ENCODE measurements at regions not wholly inside any gene's neighbourhood (a gene's known extent, or its start where the extent isn't known, plus 50 kb on each side); places are given as distances from the start of the nearest gene placed in this dataset.

DNA sequence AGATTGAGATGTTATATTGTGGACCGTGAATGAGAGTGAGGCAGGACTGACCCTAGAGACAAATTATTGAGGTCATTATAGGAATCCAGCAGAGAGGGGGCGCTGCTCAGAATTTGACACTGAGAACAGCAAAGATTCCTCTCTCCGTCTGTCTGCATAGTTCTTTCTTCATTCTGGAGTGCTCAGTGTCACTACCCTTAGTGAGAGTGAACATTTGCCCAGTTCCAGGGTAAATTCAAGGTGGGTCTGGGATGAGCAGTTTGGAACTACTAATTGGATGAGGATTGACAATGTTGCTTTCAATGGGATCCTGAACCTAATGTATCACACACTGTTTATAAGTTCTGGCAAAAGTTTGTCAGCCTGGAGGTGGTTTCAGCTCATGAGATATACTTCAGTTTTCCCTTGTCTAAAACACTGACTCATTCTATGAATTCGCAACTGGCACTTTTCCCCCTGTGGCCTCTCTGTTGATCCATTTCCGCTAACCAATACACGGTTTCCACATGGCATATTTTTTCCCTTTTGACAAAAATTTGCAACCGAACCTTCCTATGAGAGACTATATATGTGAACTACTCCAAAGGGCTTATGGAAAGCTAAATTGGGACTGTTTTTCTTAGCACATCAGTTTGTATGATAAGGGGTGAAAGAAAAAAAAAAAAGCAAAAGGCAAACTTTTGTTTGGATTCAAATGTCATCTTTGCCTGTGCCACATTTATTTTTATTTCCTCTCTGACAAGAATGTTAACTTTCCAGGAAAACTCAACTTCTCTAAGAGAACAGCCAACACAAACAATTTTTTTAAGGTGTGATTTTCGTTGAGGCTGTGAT is 1240.7 kb upstream of the WWC1 start:
- no peak overlapping the region for H3K27ac ChIP-seq (ENCODE audit: low read depth in 1 of 2, low read length in 2 of 2)
- ATAC-seq (ENCODE audit: low FRiP score) = no peak

DNA sequence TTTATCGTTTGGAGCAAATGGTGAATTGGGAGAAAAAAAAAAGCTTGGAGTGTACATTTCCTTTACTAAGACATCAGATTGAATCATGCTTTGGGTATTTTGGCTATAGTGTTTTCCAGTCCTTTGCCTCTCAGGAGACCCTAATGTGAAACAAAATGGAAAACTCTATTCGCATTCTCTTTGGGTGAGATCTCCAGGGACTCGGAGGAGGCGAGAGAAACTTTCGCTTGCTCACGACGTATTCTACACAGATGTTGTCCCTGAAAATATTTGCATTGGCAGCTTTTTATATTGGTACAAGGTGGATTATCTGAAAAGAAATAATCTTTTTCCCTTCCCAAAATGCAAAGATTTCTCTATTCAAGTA is 1240.1 kb upstream of the WWC1 start:
- no peaks in the 10 kb centered on the region for H3K36me3 ChIP-seq (ENCODE audit: control insufficient read depth in 1 of 2, insufficient read depth in 2 of 2, low read length in 1 of 2)
- H3K4me3 ChIP-seq (ENCODE audit: low read length in 2 of 2) = no peak overlapping the region
- no peaks in the 10 kb centered on the region for H3K4me1 ChIP-seq (ENCODE audit: control insufficient read depth in 1 of 2, insufficient read depth in 2 of 2, low read length in 2 of 2)
- intact Hi-C loops (cut with DNase I) = no loop called here
- no peaks in the 10 kb centered on the region for H3K9me3 ChIP-seq (ENCODE audit: control insufficient read depth, low read length)
- no peak for ATAC-seq (ENCODE audit: low FRiP score)
- no peak overlapping the region for H3K27ac ChIP-seq (ENCODE audit: low read depth in 1 of 2, low read length in 2 of 2)
- DNase-seq = no peak
- no peaks in the 10 kb centered on the region for H3K27me3 ChIP-seq (ENCODE audit: control insufficient read depth in 1 of 2, insufficient read depth in 2 of 2, low read length in 1 of 2)
- 4 to 5% methylated on average over 7 of the region's 7 CpGs for WGBS, 2 donors

More for the DNA sequence above, 1240.7 kb upstream of the WWC1 start:
- DNase-seq = no peak
- Histone ChIP-seq H3K27me3 (ENCODE audit: control insufficient read depth in 1 of 2, insufficient read depth in 2 of 2, low read length in 1 of 2) (no peaks in the 10 kb centered on the region), H3K4me1 (ENCODE audit: control insufficient read depth in 1 of 2, insufficient read depth in 2 of 2, low read length in 2 of 2) (no peaks in the 10 kb centered on the region), H3K36me3 (ENCODE audit: control insufficient read depth in 1 of 2, insufficient read depth in 2 of 2, low read length in 1 of 2) (no peaks in the 10 kb centered on the region), H3K9me3 (ENCODE audit: control insufficient read depth, low read length) (no peaks in the 10 kb centered on the region), H3K4me3 (ENCODE audit: low read length in 2 of 2) (no peak overlapping the region)
- intact Hi-C loops (cut with DNase I) = no loop called here
- WGBS, 2 donors = 24% methylated on average over 8 of the region's 8 CpGs

DNA sequence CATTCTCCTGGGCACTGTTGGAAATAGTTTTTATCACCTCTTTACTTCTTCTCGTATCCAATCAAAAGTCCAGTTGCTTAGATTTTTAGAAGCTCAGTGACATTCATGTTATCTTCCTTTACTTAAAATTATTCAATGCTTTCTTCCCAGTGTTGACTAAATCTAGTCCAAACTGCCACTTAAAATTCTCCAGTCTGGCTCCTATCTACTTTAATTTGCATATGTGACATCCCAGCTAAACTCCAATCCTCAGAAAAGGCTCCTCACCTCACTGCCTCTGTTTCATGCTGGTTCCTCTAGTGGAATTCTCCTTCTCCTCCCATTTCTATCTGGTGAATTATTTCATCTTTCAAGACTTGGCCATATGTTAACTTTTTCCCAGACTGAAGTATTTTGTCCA is 1238.7 kb upstream of the WWC1 start:
- DNase-seq (no peak), ATAC-seq (ENCODE audit: low FRiP score) (no peak)
- Histone ChIP-seq H3K27ac (ENCODE audit: low read depth in 1 of 2, low read length in 2 of 2) (no peak overlapping the region), H3K27me3 (ENCODE audit: control insufficient read depth in 1 of 2, insufficient read depth in 2 of 2, low read length in 1 of 2) (no peaks in the 10 kb centered on the region), H3K4me1 (ENCODE audit: control insufficient read depth in 1 of 2, insufficient read depth in 2 of 2, low read length in 2 of 2) (no peaks in the 10 kb centered on the region), H3K4me3 (ENCODE audit: low read length in 2 of 2) (no peak overlapping the region), H3K36me3 (ENCODE audit: control insufficient read depth in 1 of 2, insufficient read depth in 2 of 2, low read length in 1 of 2) (no peaks in the 10 kb centered on the region), H3K9me3 (ENCODE audit: control insufficient read depth, low read length) (no peaks in the 10 kb centered on the region)
- 62 to 67% methylated on average over 1 of the region's 1 CpG for WGBS, 2 donors
- intact Hi-C loops (cut with DNase I) = no loop called here

DNA sequence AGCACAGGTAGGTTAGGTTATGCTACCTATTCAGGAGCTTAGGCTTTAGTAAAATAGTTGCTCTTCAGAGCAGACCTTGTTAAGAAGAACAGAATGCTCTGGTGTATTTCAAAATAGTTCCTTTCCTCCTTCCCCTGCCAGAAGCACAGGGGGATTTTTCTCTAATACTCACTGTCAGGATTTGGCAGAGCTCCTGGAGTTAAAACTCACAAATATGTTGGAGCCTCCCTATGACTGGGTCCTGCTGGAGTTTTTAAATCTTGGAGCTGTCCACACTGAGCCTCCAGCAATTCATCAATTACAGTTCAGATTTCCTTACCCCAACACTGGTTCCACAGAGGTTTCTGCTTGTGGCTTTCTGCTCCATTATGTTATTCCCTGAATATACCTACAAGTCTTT is 1233.8 kb upstream of the WWC1 start:
- ATAC-seq (ENCODE audit: low FRiP score) = no peak
- no peaks in the 10 kb centered on the region for H3K27me3 ChIP-seq (ENCODE audit: control insufficient read depth in 1 of 2, insufficient read depth in 2 of 2, low read length in 1 of 2)
- H3K27ac ChIP-seq (ENCODE audit: low read depth in 1 of 2, low read length in 2 of 2) = no peak overlapping the region
- DNase-seq = no peak
- intact Hi-C loops (cut with DNase I) = no loop called here
- no peaks in the 10 kb centered on the region for H3K4me1 ChIP-seq (ENCODE audit: control insufficient read depth in 1 of 2, insufficient read depth in 2 of 2, low read length in 2 of 2)
- H3K9me3 ChIP-seq (ENCODE audit: control insufficient read depth, low read length) = no peaks in the 10 kb centered on the region
- H3K36me3 ChIP-seq (ENCODE audit: control insufficient read depth in 1 of 2, insufficient read depth in 2 of 2, low read length in 1 of 2) = no peaks in the 10 kb centered on the region
- H3K4me3 ChIP-seq (ENCODE audit: low read length in 2 of 2) = no peak overlapping the region

DNA sequence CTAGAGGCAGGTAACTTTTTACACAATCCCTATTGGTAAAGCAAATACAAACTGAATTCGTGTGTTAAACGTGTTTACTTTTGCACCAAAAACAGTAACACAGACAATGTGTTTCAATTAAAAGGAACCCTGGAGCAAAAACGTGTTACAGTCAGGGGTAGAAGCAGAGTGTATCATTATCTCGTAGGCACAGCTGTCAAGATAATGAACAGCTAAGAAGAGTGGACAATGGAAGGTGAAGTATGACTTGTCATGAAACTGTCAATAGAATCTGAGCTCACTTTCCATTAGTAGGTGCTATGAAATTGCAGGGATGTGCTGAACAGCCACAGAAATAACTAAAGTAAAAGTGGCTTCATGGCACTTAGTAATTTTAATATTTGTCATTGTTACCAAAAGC is 1229.8 kb upstream of the WWC1 start:
- H3K27me3 ChIP-seq (ENCODE audit: control insufficient read depth in 1 of 2, insufficient read depth in 2 of 2, low read length in 1 of 2) = no peaks in the 10 kb centered on the region
- no peaks in the 10 kb centered on the region for H3K36me3 ChIP-seq (ENCODE audit: control insufficient read depth in 1 of 2, insufficient read depth in 2 of 2, low read length in 1 of 2)
- H3K9me3 ChIP-seq (ENCODE audit: control insufficient read depth, low read length) = no peaks in the 10 kb centered on the region
- WGBS, 2 donors = 29 to 34% methylated on average over 4 of the region's 4 CpGs
- no peak overlapping the region for H3K27ac ChIP-seq (ENCODE audit: low read depth in 1 of 2, low read length in 2 of 2)
- no peaks in the 10 kb centered on the region for H3K4me1 ChIP-seq (ENCODE audit: control insufficient read depth in 1 of 2, insufficient read depth in 2 of 2, low read length in 2 of 2)
- no peak overlapping the region for H3K4me3 ChIP-seq (ENCODE audit: low read length in 2 of 2)
- no peak for ATAC-seq (ENCODE audit: low FRiP score)
- intact Hi-C loops (cut with DNase I) = no loop called here
- no peak for DNase-seq

DNA sequence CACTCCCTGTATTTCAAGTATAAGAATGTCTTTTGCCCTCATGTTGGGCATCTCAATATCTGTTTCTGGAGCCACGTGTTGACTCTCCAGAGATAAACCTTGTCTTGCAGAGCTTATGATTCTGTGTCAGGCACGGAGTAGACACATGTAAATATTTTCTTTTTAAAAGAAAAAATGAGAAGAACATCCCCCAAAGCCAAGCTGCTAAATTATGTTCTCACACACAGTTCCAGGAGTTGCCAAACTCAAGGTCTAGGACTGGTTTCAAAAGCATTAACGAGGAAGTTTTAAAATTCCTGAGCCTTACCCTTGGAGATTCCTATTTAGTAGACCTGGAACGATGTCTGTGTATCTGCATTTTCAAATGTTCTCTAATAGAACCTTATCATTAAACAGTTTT is 1228.3 kb upstream of the WWC1 start:
- DNase-seq = no peak
- no peaks in the 10 kb centered on the region for H3K36me3 ChIP-seq (ENCODE audit: control insufficient read depth in 1 of 2, insufficient read depth in 2 of 2, low read length in 1 of 2)

DNA sequence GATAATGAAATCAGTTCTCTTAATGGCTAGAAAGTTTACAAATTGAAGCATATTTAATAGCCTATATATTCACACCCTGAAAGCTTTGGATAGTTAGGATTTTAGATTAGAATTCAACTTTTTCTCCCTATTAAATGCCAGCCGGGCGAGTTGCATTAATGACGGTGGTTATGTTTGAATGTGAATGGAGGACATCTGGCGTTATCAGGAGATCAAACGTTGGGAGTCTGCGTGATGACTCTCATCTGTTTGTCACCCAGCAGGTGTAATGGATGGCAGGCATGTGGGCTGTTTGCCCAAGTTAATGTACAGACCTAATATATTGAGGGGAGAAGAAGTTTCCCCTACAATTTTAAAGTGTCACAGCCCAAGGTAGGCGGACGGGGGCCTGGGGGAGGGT is 1227.7 kb upstream of the WWC1 start:
- Histone ChIP-seq H3K36me3 (ENCODE audit: control insufficient read depth in 1 of 2, insufficient read depth in 2 of 2, low read length in 1 of 2) (no peaks in the 10 kb centered on the region), H3K27me3 (ENCODE audit: control insufficient read depth in 1 of 2, insufficient read depth in 2 of 2, low read length in 1 of 2) (peaks cover 0 to 2% of the 10 kb centered on the region in 2 donors), H3K9me3 (ENCODE audit: control insufficient read depth, low read length) (no peaks in the 10 kb centered on the region), H3K27ac (ENCODE audit: low read depth in 1 of 2, low read length in 2 of 2) (no peak overlapping the region), H3K4me1 (ENCODE audit: control insufficient read depth in 1 of 2, insufficient read depth in 2 of 2, low read length in 2 of 2) (no peaks in the 10 kb centered on the region), H3K4me3 (ENCODE audit: low read length in 2 of 2) (no peak overlapping the region)
- 60 to 69% methylated on average over 8 of the region's 8 CpGs for WGBS, 2 donors
- intact Hi-C loops (cut with DNase I) = no loop called here
- ATAC-seq (ENCODE audit: low FRiP score) (no peak), DNase-seq (no peak)

More for the DNA sequence above, 1228.3 kb upstream of the WWC1 start:
- intact Hi-C loops (cut with DNase I) = no loop called here
- no peak overlapping the region for H3K27ac ChIP-seq (ENCODE audit: low read depth in 1 of 2, low read length in 2 of 2)
- no peak overlapping the region for H3K4me3 ChIP-seq (ENCODE audit: low read length in 2 of 2)
- no peak for ATAC-seq (ENCODE audit: low FRiP score)
- H3K4me1 ChIP-seq (ENCODE audit: control insufficient read depth in 1 of 2, insufficient read depth in 2 of 2, low read length in 2 of 2) = no peaks in the 10 kb centered on the region
- H3K27me3 ChIP-seq (ENCODE audit: control insufficient read depth in 1 of 2, insufficient read depth in 2 of 2, low read length in 1 of 2) = peaks cover 0 to 1% of the 10 kb centered on the region in 2 donors
- 46 to 52% methylated on average over 4 of the region's 4 CpGs for WGBS, 2 donors
- no peaks in the 10 kb centered on the region for H3K9me3 ChIP-seq (ENCODE audit: control insufficient read depth, low read length)

DNA sequence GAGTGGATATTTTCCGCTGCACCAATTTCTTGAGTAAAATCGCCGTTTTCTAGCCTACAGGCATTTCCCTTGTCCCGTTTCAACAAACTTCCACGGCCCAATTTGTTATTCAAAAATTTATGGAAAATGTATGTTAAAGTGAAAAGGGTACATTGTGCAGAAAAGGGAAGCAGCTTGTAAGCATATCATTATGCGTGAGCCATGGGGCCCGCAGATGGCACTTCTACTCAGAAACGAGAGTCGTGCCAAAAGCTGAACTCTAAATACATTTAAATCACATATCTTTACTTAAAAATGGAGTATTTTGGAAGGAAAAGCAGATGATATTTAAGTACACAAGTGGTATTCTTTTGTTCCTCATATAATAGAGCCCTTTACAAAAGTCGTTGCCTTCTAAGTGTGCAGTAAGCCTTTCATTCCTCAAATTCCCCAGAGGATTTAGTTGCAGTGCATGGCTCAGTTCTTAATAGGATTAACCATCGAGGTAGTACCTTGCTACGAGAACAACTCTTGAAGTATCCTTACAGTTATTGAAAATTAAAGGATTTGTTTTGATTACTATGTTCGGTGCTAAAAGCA is 1227.2 kb upstream of the WWC1 start:
- Histone ChIP-seq H3K9me3 (ENCODE audit: control insufficient read depth, low read length) (no peaks in the 10 kb centered on the region), H3K27ac (ENCODE audit: low read depth in 1 of 2, low read length in 2 of 2) (no peak overlapping the region), H3K4me1 (ENCODE audit: control insufficient read depth in 1 of 2, insufficient read depth in 2 of 2, low read length in 2 of 2) (no peaks in the 10 kb centered on the region), H3K4me3 (ENCODE audit: low read length in 2 of 2) (no peak overlapping the region), H3K36me3 (ENCODE audit: control insufficient read depth in 1 of 2, insufficient read depth in 2 of 2, low read length in 1 of 2) (no peaks in the 10 kb centered on the region), H3K27me3 (ENCODE audit: control insufficient read depth in 1 of 2, insufficient read depth in 2 of 2, low read length in 1 of 2) (peaks cover 0 to 2% of the 10 kb centered on the region in 2 donors)
- ATAC-seq (ENCODE audit: low FRiP score) (no peak), DNase-seq (no peak)
- intact Hi-C loops (cut with DNase I) = no loop called here
- WGBS, 2 donors = 60 to 61% methylated on average over 13 of the region's 13 CpGs

DNA sequence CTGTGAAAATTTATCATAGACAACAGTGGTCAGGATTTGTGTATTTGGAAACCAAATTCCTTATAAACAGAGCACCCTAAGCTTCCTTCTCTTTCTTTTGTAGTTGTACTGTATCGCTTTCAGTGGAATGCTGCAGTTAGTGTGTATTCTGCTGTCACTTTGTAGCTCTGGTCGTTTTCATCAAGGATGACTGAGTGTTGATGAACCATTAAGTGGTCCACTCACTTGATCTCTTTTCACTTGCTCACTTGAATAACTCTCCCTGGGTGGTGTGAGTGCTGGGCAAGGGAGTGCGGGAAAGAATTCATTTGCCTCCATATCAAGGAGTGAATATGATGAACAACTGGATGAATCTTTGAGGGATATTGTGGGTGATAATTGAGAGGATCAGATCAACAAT is 1225.7 kb upstream of the WWC1 start:
- Histone ChIP-seq H3K4me1 (ENCODE audit: control insufficient read depth in 1 of 2, insufficient read depth in 2 of 2, low read length in 2 of 2) (no peaks in the 10 kb centered on the region), H3K27ac (ENCODE audit: low read depth in 1 of 2, low read length in 2 of 2) (no peak overlapping the region), H3K9me3 (ENCODE audit: control insufficient read depth, low read length) (no peaks in the 10 kb centered on the region), H3K36me3 (ENCODE audit: control insufficient read depth in 1 of 2, insufficient read depth in 2 of 2, low read length in 1 of 2) (no peaks in the 10 kb centered on the region), H3K27me3 (ENCODE audit: control insufficient read depth in 1 of 2, insufficient read depth in 2 of 2, low read length in 1 of 2) (peaks cover 0 to 2% of the 10 kb centered on the region in 2 donors), H3K4me3 (ENCODE audit: low read length in 2 of 2) (no peak overlapping the region)
- WGBS, 2 donors = 27 to 35% methylated on average over 3 of the region's 3 CpGs
- DNase-seq = no peak
- intact Hi-C loops (cut with DNase I) = no loop called here
- ATAC-seq (ENCODE audit: low FRiP score) = no peak

Measured in aorta (tissue), 5 donors.